ENCODE measurements at regions not wholly inside any gene's neighbourhood (a gene's known extent, or its start where the extent isn't known, plus 50 kb on each side); places are given as distances from the start of the nearest gene placed in this dataset.

- no peak for TF ChIP-seq CTCF (IDR thresholded peaks at IDR 0.05; ENCODE audit: low read depth, low read length)
- no peak for TF ChIP-seq POLR2A (IDR thresholded peaks at IDR 0.05; ENCODE audit: extremely low read depth, insufficient read length)
- TF ChIP-seq MAX (IDR thresholded peaks at IDR 0.05; ENCODE audit: low read depth, low read length): no peak
- no peak for TF ChIP-seq MYC (IDR thresholded peaks at IDR 0.05; ENCODE audit: low read depth, low read length)
Observed at GRCh38 chr2:121903037-121903689, 147.7 kb downstream of the TSN start.
